Transverse colon (tissue), 3 donors: ENCODE measurements at regions not wholly inside any gene's neighbourhood (a gene's known extent, or its start where the extent isn't known, plus 50 kb on each side); places are given as distances from the start of the nearest gene placed in this dataset.

Experiments
- POLR2A ChIP-seq: fragments of 450-650 bp; IDR thresholded peaks from one replicate; pipeline ENCODE4 v1.6.1; 2016; ENCODE audit warnings: antibody characterized with exemption, mild to moderate bottlenecking, moderate library complexity
- TF ChIP-seq, protein P1 (sequence below), 5 experiments: fragments of 200-600 bp in 3 of 5; fragments of 450-650 bp in 2 of 5; sonication (generic) in 3 of 5; IDR thresholded peaks; 1 replicate in 2 of 5; 2 replicates in 3 of 5; pipeline ENCODE4 v1.5.1; 2016 to 2017; ENCODE audit warnings: antibody characterized with exemption in 5 of 5, inconsistent platforms in 3 of 5, mild to moderate bottlenecking in 2 of 5, moderate library complexity in 1 of 5

DNA sequence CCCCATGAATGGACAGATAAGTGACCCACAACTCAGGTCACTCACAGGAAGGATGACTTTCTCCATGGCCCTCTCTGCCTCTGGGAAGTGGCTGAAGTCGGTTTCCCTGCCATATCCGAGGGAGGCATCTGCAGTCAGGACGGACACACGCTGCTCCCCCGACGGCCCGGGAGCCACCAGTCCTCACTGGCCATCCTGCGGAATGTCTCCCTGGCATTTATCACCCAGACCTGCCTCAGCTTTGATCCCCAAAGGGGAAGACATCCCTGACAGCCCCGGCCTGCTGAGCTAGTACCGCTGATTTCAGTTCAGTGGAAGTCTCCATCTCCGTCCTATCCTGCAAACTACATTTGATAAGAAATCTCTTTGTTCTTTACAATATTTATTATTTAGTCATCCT lies 339.5 kb upstream of the MKI67 start:
- TF ChIP-seq, protein P1, sequence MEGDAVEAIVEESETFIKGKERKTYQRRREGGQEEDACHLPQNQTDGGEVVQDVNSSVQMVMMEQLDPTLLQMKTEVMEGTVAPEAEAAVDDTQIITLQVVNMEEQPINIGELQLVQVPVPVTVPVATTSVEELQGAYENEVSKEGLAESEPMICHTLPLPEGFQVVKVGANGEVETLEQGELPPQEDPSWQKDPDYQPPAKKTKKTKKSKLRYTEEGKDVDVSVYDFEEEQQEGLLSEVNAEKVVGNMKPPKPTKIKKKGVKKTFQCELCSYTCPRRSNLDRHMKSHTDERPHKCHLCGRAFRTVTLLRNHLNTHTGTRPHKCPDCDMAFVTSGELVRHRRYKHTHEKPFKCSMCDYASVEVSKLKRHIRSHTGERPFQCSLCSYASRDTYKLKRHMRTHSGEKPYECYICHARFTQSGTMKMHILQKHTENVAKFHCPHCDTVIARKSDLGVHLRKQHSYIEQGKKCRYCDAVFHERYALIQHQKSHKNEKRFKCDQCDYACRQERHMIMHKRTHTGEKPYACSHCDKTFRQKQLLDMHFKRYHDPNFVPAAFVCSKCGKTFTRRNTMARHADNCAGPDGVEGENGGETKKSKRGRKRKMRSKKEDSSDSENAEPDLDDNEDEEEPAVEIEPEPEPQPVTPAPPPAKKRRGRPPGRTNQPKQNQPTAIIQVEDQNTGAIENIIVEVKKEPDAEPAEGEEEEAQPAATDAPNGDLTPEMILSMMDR (IDR thresholded peaks at IDR 0.05) = no peak
- no peak for TF ChIP-seq POLR2A
